DMS153 (cell line): ENCODE measurements at regions not wholly inside any gene's neighbourhood (a gene's known extent, or its start where the extent isn't known, plus 50 kb on each side); places are given as distances from the start of the nearest gene placed in this dataset.

Experiments used
- DNase-seq: peaks from one replicate; lab custom pipeline; 2025; lab: John Stamatoyannopoulos, UW

DNA sequence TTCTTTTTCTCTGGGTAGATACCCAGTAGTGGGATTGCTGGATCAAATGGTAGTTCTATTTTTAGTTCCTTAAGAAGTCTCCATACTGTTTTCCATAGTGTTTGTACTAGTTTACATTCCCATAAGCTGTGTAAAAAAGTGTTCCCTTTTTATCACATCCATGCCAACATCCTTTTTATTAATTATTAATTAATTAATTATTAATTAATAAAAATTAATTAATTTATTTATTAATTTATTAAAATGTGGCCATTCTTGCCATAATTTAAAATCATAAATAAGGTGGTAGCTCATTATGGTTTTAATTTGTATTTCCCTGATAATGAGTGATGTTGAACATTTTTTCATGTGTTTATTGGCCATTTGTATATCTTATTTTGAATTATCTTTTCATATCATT, 173.9 kb upstream of the FOXN2 start:
- no peak for DNase-seq

DNA sequence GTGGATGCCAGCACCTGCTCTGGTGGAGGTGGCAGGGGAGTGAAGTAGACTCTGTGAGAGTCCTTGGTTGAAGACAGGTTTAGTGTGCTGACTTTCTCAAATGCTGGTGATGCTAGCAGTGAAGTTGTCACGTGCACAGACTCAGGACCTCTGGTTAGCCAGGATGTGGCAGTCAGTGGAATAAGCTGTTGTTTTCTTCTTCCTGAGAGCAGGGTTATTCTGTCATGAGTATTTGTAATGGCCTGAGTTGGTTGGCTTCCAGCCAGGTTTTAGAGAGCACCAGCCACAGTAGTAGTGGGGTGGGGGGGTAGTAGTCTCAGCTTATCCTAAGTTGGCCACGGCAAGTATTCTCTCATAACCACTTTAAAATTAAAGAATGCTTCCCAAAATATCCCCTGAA, 169.7 kb upstream of the FOXN2 start:
- DNase-seq = peak; percentile 77

DNA sequence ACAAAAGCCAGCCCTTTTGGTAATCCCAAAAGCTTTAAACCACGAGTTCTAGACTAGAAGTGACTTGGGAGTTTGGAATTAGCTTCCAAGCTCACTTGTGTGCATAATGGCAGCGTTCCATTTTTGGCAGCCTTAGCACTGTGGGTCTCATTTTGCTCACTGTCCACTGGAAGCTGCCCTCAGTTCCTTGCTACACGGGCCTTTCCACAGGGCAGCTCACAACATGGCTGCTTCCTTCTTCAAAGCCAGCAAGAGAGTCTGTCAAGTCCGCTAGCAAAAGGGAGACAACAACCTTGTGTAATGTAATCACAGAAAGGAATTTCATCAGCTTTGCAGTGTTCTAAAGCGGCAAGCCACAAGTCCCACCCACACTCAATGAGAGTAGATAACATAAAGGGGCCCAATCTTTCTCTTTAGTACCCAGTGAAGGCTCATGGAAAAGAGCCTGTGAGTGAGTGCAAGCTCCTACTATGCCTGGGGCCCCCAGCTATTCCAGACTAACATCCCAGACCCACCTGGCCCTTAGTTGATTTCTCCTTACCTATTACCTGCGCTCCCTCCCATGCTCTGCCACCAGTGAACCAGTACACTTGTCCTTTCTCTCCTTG, 168.5 kb upstream of the FOXN2 start:
- no peak for DNase-seq

DNA sequence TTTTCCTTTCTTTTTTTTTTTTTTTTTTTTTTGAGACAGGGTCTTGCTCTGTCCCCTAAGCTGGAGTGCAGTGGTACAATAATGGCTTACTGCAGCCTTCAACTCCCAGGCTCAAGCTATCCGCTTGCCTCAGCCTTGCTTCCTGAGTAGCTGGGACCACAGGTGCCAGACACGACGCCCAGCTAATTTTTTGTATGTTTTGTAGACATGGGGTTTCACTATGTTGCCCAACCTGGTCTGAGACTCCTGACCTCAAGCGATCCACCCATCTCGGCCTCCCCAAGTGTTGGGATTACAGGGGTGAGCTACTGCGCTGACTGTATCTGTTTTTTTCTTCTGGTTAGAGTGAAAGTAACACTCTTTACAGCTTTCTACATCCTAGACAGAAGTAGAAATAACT, 167.9 kb upstream of the FOXN2 start:
- DNase-seq = no peak

DNA sequence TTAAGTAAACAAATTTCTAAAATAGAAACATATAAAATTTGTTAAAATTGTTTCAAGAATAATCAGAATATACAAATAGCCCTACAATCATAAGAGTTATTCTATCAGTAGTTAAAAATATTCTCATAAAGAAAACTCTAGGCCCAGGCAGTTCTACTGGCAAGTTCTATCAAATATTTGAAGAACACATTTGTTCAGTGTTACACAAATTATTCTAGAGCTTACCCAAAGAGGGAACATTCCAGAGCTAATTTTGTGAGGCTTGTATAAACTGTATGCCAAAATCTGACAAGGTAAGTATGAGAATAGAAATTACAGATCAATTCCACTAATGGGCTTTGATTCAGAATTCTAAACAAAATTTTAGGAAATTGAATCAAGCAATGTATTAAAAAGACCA, 166.8 kb upstream of the FOXN2 start:
- no peak for DNase-seq

DNA sequence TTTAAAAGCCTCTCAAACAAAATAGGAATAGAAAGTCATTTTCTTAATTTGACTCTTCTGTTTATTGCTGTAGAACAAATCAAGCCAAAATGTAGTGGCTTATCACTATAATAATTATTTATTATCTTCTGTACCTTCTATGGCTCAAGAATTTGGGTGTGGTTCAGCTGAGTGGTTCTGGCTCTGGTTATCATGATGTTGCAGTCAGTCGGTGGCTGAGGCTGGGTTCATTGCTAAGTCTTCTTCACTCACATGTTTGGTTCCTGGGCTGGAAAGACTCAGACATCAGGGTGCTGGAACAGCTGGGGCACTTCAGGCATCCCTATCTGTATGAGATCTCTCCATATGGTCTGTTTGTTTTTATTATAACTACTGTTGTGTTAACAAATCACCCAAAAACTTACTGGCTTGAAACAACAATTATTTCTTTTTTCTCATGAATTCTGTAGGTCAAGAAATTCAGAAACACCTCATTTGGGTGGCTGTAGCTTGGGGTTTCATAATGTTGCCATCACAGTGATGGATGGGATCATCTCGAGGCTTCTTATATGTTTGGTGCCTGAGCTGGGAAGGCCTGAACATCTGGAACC, 165.5 kb upstream of the FOXN2 start:
- no peak for DNase-seq

DNA sequence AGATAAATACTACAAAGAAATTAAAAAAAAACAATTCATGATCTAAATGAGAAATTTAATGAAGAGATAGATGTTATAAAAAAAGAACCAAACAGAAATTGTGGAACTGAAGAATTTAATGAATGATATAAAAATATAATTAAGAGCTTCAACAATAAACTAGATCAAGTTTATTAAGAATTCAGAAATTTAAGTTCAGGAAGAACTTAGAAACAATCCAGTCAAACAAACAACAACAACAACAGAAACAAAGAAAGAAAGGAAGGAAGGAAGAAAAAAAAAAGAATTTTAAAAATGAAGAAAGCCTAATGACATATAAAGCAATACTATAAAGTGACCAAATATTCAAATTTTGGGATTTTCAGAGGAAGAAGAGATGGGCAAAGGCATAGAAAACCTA, 157.3 kb upstream of the FOXN2 start:
- DNase-seq = no peak

DNA sequence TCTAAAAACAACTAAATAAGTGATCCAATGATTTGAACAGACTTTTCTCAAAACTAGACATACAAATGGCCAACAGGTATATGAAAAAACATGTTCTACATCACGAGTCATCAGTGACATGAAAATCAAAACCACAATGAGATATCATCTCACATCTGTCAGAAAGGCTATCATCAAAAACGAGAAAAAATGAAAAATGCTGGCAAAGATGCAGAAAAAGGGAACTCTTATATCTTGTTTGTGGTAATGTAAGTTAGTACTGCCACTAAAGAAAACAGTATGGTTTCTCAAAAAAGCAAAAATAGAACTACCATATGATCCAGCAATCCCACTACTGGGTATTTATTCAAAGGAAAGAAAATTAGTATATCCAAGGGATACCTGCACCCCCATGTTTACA, 152.9 kb upstream of the FOXN2 start:
- no peak for DNase-seq

DNA sequence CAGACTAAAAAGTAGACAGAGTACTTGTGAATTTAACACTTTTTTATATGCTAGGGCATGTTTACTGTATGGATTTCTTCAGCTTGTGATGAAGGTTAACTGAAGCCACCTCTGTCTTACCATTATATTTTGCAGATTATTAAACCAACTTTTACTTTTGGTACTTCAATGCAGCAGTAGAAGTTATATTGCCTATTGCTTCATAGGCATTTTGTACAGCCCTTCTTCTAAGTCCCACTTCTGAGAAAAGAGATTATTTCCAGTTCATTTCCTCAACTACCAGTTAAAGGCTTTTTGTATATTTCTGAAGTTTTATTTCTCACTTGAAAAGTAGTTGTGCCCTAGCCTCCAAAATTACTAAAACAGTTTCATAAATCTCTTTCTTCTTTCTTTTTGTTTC, 151.7 kb upstream of the FOXN2 start:
- no peak for DNase-seq

DNA sequence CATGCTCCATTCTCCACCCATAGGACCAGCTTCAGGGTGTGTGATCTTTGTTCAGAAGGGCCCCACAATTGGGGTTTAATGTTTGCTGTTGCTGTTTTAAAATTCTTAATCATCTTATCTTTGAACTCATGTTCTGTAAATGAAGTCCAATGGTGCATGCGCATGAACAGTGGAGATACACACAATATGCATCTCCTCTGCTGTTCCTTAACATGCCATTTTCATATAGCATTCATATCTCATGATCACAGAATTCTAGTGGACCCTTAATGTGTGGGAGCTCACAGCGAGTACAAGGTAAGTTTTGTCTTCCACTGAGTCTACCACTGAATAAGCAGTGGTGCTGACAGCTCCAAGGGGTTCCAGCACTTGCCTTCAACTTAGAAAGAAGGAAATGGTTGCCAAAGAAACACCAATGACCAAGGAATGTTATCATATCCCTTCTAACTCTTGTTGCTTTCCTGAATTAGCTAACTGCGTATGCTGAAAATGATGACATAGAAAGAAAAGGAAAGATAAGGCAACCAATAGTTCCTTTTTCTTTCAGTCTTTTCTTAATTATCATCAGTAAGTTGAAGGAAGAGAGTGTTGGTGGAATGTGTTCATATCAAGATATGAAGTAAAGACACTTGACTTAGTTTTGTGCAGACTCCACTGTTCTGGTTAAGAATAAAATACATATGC, 149.3 kb upstream of the FOXN2 start:
- DNase-seq = no peak

DNA sequence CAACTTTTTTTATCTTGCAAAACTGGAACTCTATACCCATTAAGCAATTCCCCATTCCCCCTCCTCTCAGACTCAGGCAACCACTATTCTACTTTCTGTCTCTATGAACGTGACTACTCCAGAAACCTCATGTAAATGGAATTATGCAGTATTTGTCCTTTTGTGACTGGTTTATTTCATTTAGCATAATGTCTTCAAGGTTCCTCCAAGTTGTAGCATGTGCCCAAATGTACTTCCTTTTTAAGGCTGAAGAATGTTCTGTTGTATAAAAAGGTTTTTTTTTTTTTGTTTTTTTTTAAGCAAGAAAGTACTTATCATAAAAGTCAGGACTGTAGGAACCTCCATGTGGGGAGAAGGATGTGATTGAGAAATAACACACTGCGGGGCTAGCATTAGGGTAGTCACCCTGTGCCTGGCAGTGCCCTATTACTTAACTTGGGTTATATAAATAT, 145.3 kb upstream of the FOXN2 start:
- no peak for DNase-seq

DNA sequence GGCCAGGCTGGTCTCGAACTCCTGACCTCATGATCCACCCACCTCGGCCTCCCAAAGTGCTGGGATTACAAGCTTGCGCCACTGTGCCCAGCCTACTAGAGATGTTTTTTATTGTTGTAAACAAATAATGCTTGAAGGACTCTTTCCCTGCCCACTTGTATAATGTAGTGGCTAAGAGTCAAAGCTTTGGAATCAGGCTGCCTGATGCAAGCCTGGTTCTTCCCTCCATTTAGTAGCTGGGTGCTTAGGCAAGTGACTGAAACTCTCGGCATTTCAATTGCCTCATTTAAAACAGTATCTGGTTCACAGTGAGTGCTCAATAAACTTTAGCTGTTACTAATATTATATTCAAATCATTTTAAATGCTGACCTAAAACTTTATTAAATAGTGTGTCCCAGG, 144.2 kb upstream of the FOXN2 start:
- no peak for DNase-seq

DNA sequence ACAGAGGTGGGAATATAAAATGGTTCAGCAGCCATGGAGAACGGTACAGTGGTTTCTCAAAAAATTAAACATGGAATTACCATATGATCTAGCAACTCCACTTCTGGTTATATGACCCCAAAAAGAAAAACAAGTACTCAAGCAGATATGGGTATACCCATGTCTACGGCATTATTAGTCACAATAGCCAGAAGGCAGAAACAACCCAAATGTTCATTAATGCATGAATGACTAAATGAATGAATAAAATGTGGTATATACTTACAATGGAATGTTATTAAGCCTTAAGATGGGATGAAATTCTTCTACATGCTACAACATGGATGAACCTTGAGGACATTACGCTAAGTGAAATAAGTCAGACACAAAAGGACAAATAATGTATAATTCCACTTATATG, 141.3 kb upstream of the FOXN2 start:
- DNase-seq = no peak

DNA sequence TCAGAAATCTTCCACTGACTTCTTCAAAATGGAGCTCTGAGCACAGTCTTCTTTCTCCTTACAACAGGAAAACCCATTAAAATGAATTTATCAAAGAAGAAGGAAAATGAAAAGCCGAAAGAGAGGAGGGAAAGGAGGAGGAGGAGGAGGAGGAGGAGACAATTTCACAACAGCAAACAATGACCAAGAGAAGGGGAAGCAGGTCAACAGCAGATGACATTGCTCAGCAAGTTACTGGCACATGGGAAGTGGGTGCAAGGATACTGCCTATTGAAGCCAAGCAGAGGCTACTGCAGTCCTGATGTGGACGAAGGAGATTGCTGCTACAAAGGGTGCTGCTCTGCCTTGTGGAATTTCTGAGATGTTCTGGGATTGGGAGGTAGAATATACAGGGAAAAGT, 140.0 kb upstream of the FOXN2 start:
- no peak for DNase-seq

DNA sequence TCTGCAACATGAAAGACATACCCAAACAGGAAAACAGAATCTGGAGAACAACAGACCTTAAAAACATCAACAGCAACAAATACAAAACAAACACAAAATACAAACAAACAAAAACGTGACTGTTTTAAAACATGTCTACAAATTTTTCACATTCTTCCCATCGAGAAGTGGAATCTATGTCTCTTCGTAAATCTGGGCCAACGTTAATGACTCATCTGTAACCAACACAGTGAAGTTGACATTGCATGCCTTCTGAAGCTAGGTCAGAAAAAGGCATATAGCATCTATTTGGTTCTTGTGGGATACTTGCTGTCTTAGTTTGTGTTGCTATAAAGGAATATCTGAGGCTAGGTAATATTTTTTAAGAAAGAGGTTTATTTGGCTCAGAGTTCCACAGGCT, 139.2 kb upstream of the FOXN2 start:
- no peak for DNase-seq

DNA sequence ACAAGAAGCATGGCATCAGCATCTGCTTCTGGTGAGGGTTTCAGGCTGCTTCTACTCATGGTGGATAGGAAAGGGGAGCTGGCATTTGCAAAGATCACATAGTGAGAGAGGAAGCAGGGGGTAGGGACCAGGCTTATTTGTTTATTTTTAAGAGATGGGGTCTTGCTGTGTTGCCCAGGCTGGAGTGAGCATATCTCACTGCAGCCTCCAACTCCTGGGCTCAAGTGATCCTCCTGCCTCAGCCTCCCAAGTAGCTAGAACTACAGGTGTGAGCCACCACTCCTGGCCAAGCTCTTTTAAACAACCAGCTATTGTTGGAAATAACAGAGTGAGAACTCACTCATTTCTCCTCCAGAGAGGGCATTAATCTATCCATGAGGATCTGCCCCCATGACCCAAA, 138.8 kb upstream of the FOXN2 start:
- no peak for DNase-seq

DNA sequence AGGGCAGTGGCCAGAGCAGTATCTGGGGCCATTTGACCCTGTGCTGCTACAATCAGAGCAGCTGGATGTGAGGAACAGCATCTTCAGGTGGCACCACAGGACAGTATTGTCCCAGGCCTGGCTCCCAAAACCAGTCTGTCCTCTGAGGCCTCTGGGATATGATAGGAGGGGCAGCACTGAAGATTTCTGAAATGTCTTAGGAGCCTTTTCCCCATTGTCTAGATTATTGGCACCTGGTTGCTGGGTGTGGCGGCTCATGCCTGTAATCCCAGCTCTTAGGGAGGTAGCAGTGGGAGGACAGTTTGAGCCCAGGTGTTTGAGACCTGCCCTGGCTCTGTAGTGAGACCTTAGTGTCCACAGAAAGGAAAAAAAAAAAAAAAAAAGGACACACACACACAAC, 137.6 kb upstream of the FOXN2 start:
- DNase-seq = no peak

DNA sequence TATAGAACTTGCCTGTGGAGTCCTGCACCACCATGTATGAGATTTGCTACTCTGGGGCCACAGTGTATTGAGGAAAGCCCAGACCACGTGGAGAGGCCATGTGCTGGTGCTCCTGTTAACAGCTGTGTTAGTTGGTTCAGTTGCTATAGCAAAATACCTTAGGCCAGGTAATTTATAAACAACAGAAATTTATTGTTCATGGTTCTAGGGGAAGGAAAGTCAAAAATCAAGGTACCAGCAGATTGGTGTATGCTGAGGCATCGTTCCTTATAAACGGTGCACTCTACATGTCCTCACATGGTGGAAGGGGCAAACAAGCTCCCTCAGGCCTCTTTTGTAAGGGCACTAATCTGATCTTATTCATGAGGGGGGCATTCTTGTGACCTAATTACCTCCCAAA, 135.9 kb upstream of the FOXN2 start:
- DNase-seq = no peak

DNA sequence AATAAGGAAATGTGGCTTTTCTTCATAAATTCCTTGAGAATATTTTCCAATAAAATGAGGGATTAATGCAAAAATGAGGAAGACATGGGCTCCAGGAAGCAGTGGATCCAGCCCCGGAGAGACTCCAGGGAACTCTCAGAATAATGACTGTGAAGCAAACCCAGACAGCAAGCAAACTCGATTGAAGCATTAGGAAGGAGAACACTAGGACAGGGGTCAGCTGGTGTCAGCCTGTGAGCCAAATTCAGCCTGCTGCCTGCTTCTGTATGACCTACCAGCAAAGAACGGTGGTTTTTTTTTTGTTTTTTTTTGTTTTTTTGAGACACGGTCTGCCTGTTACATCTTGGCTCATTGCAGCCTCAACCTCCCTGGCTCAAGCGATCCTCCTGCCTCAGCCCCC, 133.9 kb upstream of the FOXN2 start:
- no peak for DNase-seq

DNA sequence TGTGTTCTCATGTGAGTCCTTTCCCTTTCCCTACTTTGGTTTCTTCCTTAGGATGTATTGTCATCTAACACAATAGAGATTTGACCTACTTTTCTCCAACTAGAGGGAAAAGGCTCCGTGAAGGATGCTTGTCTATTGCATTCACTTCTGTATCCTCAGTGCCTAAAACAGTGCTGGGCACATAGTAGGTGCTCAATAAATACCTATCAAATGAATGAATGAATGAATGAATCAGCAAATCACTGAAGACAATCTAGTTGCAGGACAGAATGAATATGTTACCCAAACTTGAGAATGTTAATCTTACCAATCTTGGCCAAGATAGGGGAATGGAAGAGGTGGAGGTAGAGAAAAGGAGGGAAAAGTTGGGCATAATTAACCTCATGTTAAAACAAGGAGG, 131.2 kb upstream of the FOXN2 start:
- DNase-seq = no peak

DNA sequence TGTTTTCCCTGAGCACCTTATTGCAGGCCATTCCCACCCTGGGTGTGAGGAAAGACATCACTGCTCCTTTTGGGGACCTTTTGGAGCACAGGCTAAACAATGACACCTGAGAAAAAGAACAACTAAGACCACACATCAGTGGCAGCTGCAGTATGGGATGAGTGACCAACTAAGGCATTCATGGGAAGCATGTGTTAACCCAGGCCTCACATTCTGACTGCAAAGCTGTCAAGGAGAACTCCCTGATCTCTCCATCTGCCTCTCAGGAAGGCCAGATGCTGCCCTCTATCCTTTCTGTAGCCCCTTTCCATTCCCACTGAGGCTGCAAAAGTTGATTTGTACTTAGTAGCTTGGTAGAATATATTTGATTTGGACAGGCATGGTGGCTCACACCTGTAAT, 130.5 kb upstream of the FOXN2 start:
- DNase-seq = no peak

DNA sequence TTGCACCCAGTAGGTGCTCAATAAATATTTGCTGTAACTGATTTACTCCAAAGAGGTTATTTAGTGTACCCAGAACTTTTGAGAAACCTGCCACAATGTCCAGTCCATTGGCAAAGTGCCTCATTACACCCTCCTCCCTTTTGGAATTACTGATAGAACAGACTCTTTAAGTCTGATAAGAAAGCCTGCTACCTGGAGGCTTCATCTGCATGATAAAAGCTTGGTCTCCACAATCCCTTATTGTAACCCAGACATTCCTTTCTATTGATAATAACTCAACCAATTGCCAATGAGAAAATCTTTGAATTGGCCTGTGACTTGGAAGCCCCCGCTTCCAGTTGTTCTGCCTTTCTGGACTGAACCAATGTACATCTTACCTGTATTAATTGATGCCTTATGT, 127.0 kb upstream of the FOXN2 start:
- DNase-seq = no peak

DNA sequence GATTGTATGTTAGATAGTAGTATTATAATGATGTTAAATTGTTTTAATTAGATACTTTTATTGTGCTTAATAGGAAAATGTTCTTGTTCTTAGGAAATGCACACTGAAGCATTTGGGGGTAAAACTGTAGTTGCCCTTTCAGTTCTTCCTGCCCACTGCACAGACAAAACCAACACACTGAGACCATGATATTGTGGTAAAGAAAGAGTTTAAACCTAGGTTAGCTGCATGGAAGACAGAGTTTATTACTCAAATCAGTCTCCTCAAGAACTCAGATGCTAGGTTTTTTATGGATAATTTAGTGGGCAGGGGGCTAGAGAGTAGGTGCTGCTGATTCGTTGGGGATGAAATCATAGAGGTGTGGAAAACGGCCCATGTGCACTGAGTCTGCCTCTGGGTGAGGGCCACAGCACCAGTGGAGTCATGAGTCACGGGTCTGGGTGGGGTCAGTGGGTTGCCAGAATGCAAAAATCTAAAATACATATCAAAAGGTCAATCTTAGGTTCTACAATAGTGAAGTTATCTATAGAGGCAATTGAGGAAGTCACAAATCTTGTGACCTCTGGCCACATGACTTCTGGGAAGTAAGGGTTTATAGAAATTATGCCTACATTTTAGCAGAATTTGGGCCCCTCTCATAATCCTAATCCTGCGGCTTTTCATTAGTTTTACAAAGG, 124.8 kb upstream of the FOXN2 start:
- DNase-seq = no peak
